Keratinocyte (primary cell): ENCODE measurements at regions not wholly inside any gene's neighbourhood (a gene's known extent, or its start where the extent isn't known, plus 50 kb on each side); places are given as distances from the start of the nearest gene placed in this dataset.

ENCODE experiments used
- DNase-seq: peaks from one replicate; pipeline ENCODE4 v3.0.0-alpha.2; 2011; ENCODE audit warnings: low read depth, missing footprints, low spot score
- FAIRE-seq: peaks from 2 replicates; lab custom pipeline; 2011; peaks lifted over from hg19 to GRCh38; lab: Jason Lieb, UNC
- H2AFZ ChIP-seq: 2 replicates; pipeline ENCODE4 v1.6.0; 2012; ENCODE audit warnings: low read length, control low read depth, inconsistent platforms; ENCODE audit not compliant: control insufficient read depth
- H3K27ac ChIP-seq: 2 replicates; pipeline ENCODE4 v1.5.1; 2011; ENCODE audit warnings: low read length; ENCODE audit not compliant: control insufficient read depth, insufficient read depth
- H3K27me3 ChIP-seq: 3 replicates; pipeline ENCODE4 v1.6.0; 2011; ENCODE audit warnings: low read length; ENCODE audit not compliant: control insufficient read depth, insufficient read depth; ENCODE audit errors: extremely low read depth
- H3K36me3 ChIP-seq, 2 experiments: 2 replicates in 1 of 2; 3 replicates in 1 of 2; pipeline ENCODE4 v1.5.1; 2011; ENCODE audit warnings: low read length in 2 of 2, mild to moderate bottlenecking in 1 of 2; ENCODE audit not compliant: control insufficient read depth in 2 of 2, insufficient read depth in 2 of 2; ENCODE audit errors: extremely low read depth in 1 of 2
- H3K4me1 ChIP-seq: 3 replicates; pipeline ENCODE4 v1.5.1; 2011; ENCODE audit warnings: low read length; ENCODE audit not compliant: control insufficient read depth, insufficient read depth; ENCODE audit errors: extremely low read depth
- H3K4me2 ChIP-seq: 3 replicates; pipeline ENCODE4 v1.6.0; 2011; ENCODE audit warnings: low read depth, low read length; ENCODE audit not compliant: control insufficient read depth, insufficient read depth; ENCODE audit errors: extremely low read depth
- H3K4me3 ChIP-seq, 3 experiments: fragments of 200-600 bp in 1 of 3; sonication (generic) in 1 of 3; 2 replicates in 2 of 3; 3 replicates in 1 of 3; pipeline ENCODE4 v1.5.1; 2011 to 2016; ENCODE audit warnings: low read length in 3 of 3, mild to moderate bottlenecking in 3 of 3, control low read depth in 2 of 3, inconsistent platforms in 1 of 3, low read depth in 1 of 3, mixed read lengths in 1 of 3, mixed run types in 1 of 3, moderate library complexity in 1 of 3; ENCODE audit not compliant: control insufficient read depth in 2 of 3, insufficient read depth in 2 of 3; ENCODE audit errors: extremely low read depth in 1 of 3
- H3K79me2 ChIP-seq: 2 replicates; pipeline ENCODE4 v1.6.0; 2012; ENCODE audit warnings: low read length; ENCODE audit not compliant: control insufficient read depth, insufficient read depth
- H3K9ac ChIP-seq: 3 replicates; pipeline ENCODE4 v1.6.0; 2011; ENCODE audit warnings: low read length; ENCODE audit not compliant: control insufficient read depth, insufficient read depth; ENCODE audit errors: extremely low read depth
- H3K9me1 ChIP-seq: 3 replicates; pipeline ENCODE4 v1.6.0; 2011; ENCODE audit warnings: low read length; ENCODE audit not compliant: control insufficient read depth, insufficient read depth; ENCODE audit errors: extremely low read depth
- H3K9me3 ChIP-seq: 2 replicates; pipeline ENCODE4 v1.5.1; 2012; ENCODE audit warnings: low read depth, low read length; ENCODE audit not compliant: control insufficient read depth
- H4K20me1 ChIP-seq: 3 replicates; pipeline ENCODE4 v1.6.0; 2011; ENCODE audit warnings: low read length; ENCODE audit not compliant: control insufficient read depth, insufficient read depth; ENCODE audit errors: extremely low read depth
- CTCF ChIP-seq, 3 experiments: IDR thresholded peaks in 1 of 3; conservative IDR thresholded peaks in 1 of 3; optimal IDR thresholded peaks in 1 of 3; 2 replicates in 2 of 3; 3 replicates in 1 of 3; pipeline versions ENCODE3 to v1.5.1; 2011; ENCODE audit warnings: low read length in 3 of 3, mild to moderate bottlenecking in 3 of 3, moderate library complexity in 2 of 3, control low read depth in 1 of 3, inconsistent platforms in 1 of 3; ENCODE audit not compliant: insufficient read depth in 2 of 3; ENCODE audit errors: extremely low read depth in 1 of 3
- EZH2 ChIP-seq: IDR thresholded peaks from one replicate; pipeline ENCODE4 v1.6.1; 2012; ENCODE audit warnings: inconsistent platforms, mild to moderate bottlenecking, low read length, moderate library complexity
- dilution Hi-C: fragments of 300-500 bp; cut with MboI; formaldehyde crosslinking; loops from one replicate; pipeline ENCODE4 v1.7.0; 2020; ENCODE audit warnings: low sequenced_read_pairs; ENCODE audit not compliant: extremely low pct_ligation_motif_present

- no peak overlapping the region for H3K27ac ChIP-seq
- H3K4me1 ChIP-seq, result no peaks in the 10 kb centered on the region
- no peaks in the 10 kb centered on the region for H3K9me1 ChIP-seq
- no peak overlapping the region for H3K4me3 ChIP-seq
- no peaks in the 10 kb centered on the region for H3K36me3 ChIP-seq
- H3K79me2 ChIP-seq, result no peaks in the 10 kb centered on the region
- no peak for TF ChIP-seq EZH2
- TF ChIP-seq CTCF (optimal IDR thresholded peaks at IDR 0.05 in 1 of 3, IDR thresholded peaks at IDR 0.05 in 1 of 3, conservative IDR thresholded peaks at IDR 0.05 in 1 of 3; ENCODE audit: extremely low read depth in 1 of 3, insufficient read depth in 2 of 3, low read length in 3 of 3), result no peak
- dilution Hi-C loops, result no loop called here
- H3K4me2 ChIP-seq, result no peak overlapping the region
- no peak for DNase-seq
- H4K20me1 ChIP-seq, result no peaks in the 10 kb centered on the region
- H3K9ac ChIP-seq, result no peak overlapping the region
- no peaks in the 10 kb centered on the region for H3K27me3 ChIP-seq
- no peaks in the 10 kb centered on the region for H3K9me3 ChIP-seq
- no peak for FAIRE-seq
- no peak overlapping the region for H2AFZ ChIP-seq
Measured at GRCh38 chr6:104305206-104305605, 554.5 kb downstream of the HACE1 start.

- Histone ChIP-seq H3K4me1 (no peaks in the 10 kb centered on the region), H4K20me1 (no peaks in the 10 kb centered on the region), H3K9ac (no peak overlapping the region), H3K4me2 (no peak overlapping the region), H3K27me3 (no peaks in the 10 kb centered on the region), H3K9me3 (no peaks in the 10 kb centered on the region), H3K4me3 (no peak overlapping the region), H3K79me2 (no peaks in the 10 kb centered on the region), H3K36me3 (no peaks in the 10 kb centered on the region), H3K9me1 (no peaks in the 10 kb centered on the region), H2AFZ (no peak overlapping the region), H3K27ac (no peak overlapping the region)
- FAIRE-seq (no peak), DNase-seq (no peak)
- TF ChIP-seq CTCF (optimal IDR thresholded peaks at IDR 0.05 in 1 of 3, IDR thresholded peaks at IDR 0.05 in 1 of 3, conservative IDR thresholded peaks at IDR 0.05 in 1 of 3; ENCODE audit: extremely low read depth in 1 of 3, insufficient read depth in 2 of 3, low read length in 3 of 3) (no peak), EZH2 (no peak)
- dilution Hi-C loops, result no loop called here
Measured at GRCh38 chr6:104301951-104302350, 557.8 kb downstream of the HACE1 start.
